Karpas-422 (cell line): ENCODE measurements at regions not wholly inside any gene's neighbourhood (a gene's known extent, or its start where the extent isn't known, plus 50 kb on each side); places are given as distances from the start of the nearest gene placed in this dataset.

Experiments
- DNase-seq: peaks from one replicate; pipeline ENCODE4 v3.0.0-alpha.2; 2015
- H2AFZ ChIP-seq: fragments of 200-600 bp; sonication (generic); 2 replicates; pipeline ENCODE4 v1.6.1; 2014; ENCODE audit warnings: antibody characterized with exemption, low read length, mixed read lengths
- H3K27ac ChIP-seq: fragments of 200-600 bp; sonication (generic); 2 replicates; pipeline ENCODE4 v1.5.1; 2014; ENCODE audit warnings: mild to moderate bottlenecking, low read length, moderate library complexity
- H3K27me3 ChIP-seq: fragments of 200-600 bp; sonication (generic); 2 replicates; pipeline ENCODE4 v1.6.1; 2014; ENCODE audit warnings: low read length, mixed read lengths
- H3K36me3 ChIP-seq: fragments of 200-600 bp; sonication (generic); 2 replicates; pipeline ENCODE4 v1.6.1; 2014; ENCODE audit warnings: low read length, mixed read lengths; ENCODE audit not compliant: insufficient read depth
- H3K4me1 ChIP-seq: fragments of 200-600 bp; sonication (generic); 2 replicates; pipeline ENCODE4 v1.6.1; 2014; ENCODE audit warnings: mild to moderate bottlenecking, low read length, mixed read lengths
- H3K4me2 ChIP-seq: fragments of 200-600 bp; sonication (generic); 2 replicates; pipeline ENCODE4 v1.6.1; 2014; ENCODE audit warnings: low read length, low read depth, mild to moderate bottlenecking; ENCODE audit not compliant: poor library complexity, severe bottlenecking
- H3K4me3 ChIP-seq: fragments of 200-600 bp; sonication (generic); 2 replicates; pipeline ENCODE4 v1.5.1; 2014; ENCODE audit warnings: mild to moderate bottlenecking, antibody characterized with exemption, low read length, mixed read lengths
- H3K79me2 ChIP-seq: fragments of 200-600 bp; sonication (generic); 2 replicates; pipeline ENCODE4 v1.6.1; 2014; ENCODE audit warnings: mild to moderate bottlenecking, low read length, mixed read lengths
- H3K9ac ChIP-seq: fragments of 200-600 bp; sonication (generic); 2 replicates; pipeline ENCODE4 v1.6.0; 2014; ENCODE audit warnings: low read length
- H3K9me2 ChIP-seq: fragments of 200-600 bp; sonication (generic), shearing (Covaris generic); replicated peaks from 2 replicates; pipeline ENCODE4 v1.6.0; 2014; ENCODE audit warnings: mild to moderate bottlenecking, low read length, moderate library complexity; ENCODE audit not compliant: insufficient read depth
- H3K9me3 ChIP-seq: fragments of 300-700, 200-600 bp; sonication (generic); 2 replicates; pipeline ENCODE4 v1.6.1; 2014; ENCODE audit warnings: low read length, mixed read lengths
- H4K20me1 ChIP-seq: fragments of 200-600 bp; sonication (generic); 2 replicates; pipeline ENCODE4 v1.6.1; 2014; ENCODE audit warnings: mild to moderate bottlenecking, antibody characterized with exemption, low read length, low read depth; ENCODE audit not compliant: insufficient read depth

GRCh38 chr1:102776071-102776470 is 332.3 kb downstream of the COL11A1 start:
- H3K4me3 ChIP-seq, result no peak overlapping the region
- H4K20me1 ChIP-seq, result no peaks in the 10 kb centered on the region
- H3K9me2 ChIP-seq, result no peaks in the 10 kb centered on the region
- H3K9me3 ChIP-seq, result peaks cover 7% of the 10 kb centered on the region
- H3K36me3 ChIP-seq, result no peaks in the 10 kb centered on the region
- H3K79me2 ChIP-seq, result no peaks in the 10 kb centered on the region
- H2AFZ ChIP-seq, result no peak overlapping the region
- H3K27me3 ChIP-seq, result no peaks in the 10 kb centered on the region
- no peak overlapping the region for H3K9ac ChIP-seq
- no peak overlapping the region for H3K4me2 ChIP-seq
- H3K27ac ChIP-seq, result no peak overlapping the region
- no peaks in the 10 kb centered on the region for H3K4me1 ChIP-seq
- DNase-seq, result no peak

- Histone ChIP-seq H3K27me3 (no peaks in the 10 kb centered on the region), H3K4me1 (no peaks in the 10 kb centered on the region), H3K4me2 (no peak overlapping the region), H3K79me2 (no peaks in the 10 kb centered on the region), H2AFZ (no peak overlapping the region; the same call in 1 of the 2 replicates), H3K9me3 (0 out of 2 replicates have a peak, but pooled peaks cover 3% of the 10 kb centered on the region), H3K4me3 (no peak overlapping the region), H4K20me1 (no peaks in the 10 kb centered on the region), H3K27ac (no peak overlapping the region), H3K9ac (no peak overlapping the region), H3K36me3 (no peaks in the 10 kb centered on the region), H3K9me2 (no peaks in the 10 kb centered on the region)
- no peak for DNase-seq
Measured at GRCh38 chr1:102772831-102773230, 335.5 kb downstream of the COL11A1 start.

GRCh38 chr1:102758418-102758817 is 349.9 kb downstream of the COL11A1 start:
- no peak overlapping the region for H3K27ac ChIP-seq
- peaks cover 10% of the 10 kb centered on the region for H3K9me3 ChIP-seq
- no peak overlapping the region for H3K4me2 ChIP-seq
- no peaks in the 10 kb centered on the region for H3K4me1 ChIP-seq
- no peaks in the 10 kb centered on the region for H3K36me3 ChIP-seq
- H3K9me2 ChIP-seq, result no peaks in the 10 kb centered on the region
- no peak for DNase-seq
- no peak overlapping the region for H2AFZ ChIP-seq
- no peaks in the 10 kb centered on the region for H4K20me1 ChIP-seq
- no peak overlapping the region for H3K9ac ChIP-seq
- no peak overlapping the region for H3K4me3 ChIP-seq
- no peaks in the 10 kb centered on the region for H3K27me3 ChIP-seq
- no peaks in the 10 kb centered on the region for H3K79me2 ChIP-seq

- no peak overlapping the region for H3K4me2 ChIP-seq
- no peaks in the 10 kb centered on the region for H3K36me3 ChIP-seq
- no peaks in the 10 kb centered on the region for H3K27me3 ChIP-seq
- no peaks in the 10 kb centered on the region for H3K4me1 ChIP-seq
- no peak overlapping the region for H3K9ac ChIP-seq
- no peak overlapping the region for H3K27ac ChIP-seq
- no peaks in the 10 kb centered on the region for H4K20me1 ChIP-seq
- H3K4me3 ChIP-seq, result no peak overlapping the region
- DNase-seq, result no peak
- no peaks in the 10 kb centered on the region for H3K9me2 ChIP-seq
- no peaks in the 10 kb centered on the region for H3K79me2 ChIP-seq
- no peak overlapping the region for H2AFZ ChIP-seq
- H3K9me3 ChIP-seq, result peaks cover 10% of the 10 kb centered on the region
Measured at GRCh38 chr1:102757363-102757762, 351.0 kb downstream of the COL11A1 start.

GRCh38 chr1:102751111-102751510 is 357.2 kb downstream of the COL11A1 start:
- Histone ChIP-seq H3K9ac (no peak overlapping the region), H3K36me3 (no peaks in the 10 kb centered on the region), H3K27me3 (no peaks in the 10 kb centered on the region), H3K4me3 (no peak overlapping the region), H2AFZ (no peak overlapping the region), H4K20me1 (no peaks in the 10 kb centered on the region), H3K4me2 (no peak overlapping the region), H3K27ac (no peak overlapping the region), H3K9me3 (no peaks in the 10 kb centered on the region; the same call in 1 of the 2 replicates), H3K4me1 (no peaks in the 10 kb centered on the region), H3K79me2 (no peaks in the 10 kb centered on the region), H3K9me2 (no peaks in the 10 kb centered on the region)
- no peak for DNase-seq

- no peak overlapping the region for H3K27ac ChIP-seq
- no peak overlapping the region for H3K9ac ChIP-seq
- H3K4me3 ChIP-seq, result no peak overlapping the region
- H3K4me2 ChIP-seq, result no peak overlapping the region
- H3K9me2 ChIP-seq, result no peaks in the 10 kb centered on the region
- no peaks in the 10 kb centered on the region for H3K4me1 ChIP-seq
- no peaks in the 10 kb centered on the region for H3K27me3 ChIP-seq
- no peak for DNase-seq
- H3K9me3 ChIP-seq, result peaks cover 22% of the 10 kb centered on the region
- no peak overlapping the region for H2AFZ ChIP-seq
- H4K20me1 ChIP-seq, result no peaks in the 10 kb centered on the region
- H3K36me3 ChIP-seq, result no peaks in the 10 kb centered on the region
- H3K79me2 ChIP-seq, result no peaks in the 10 kb centered on the region
Measured at GRCh38 chr1:102742426-102742825, 365.9 kb downstream of the COL11A1 start.

GRCh38 chr1:102733491-102734236 is 374.7 kb downstream of the COL11A1 start:
- no peaks in the 10 kb centered on the region for H4K20me1 ChIP-seq
- no peak overlapping the region for H3K4me2 ChIP-seq
- H3K27ac ChIP-seq, result no peak overlapping the region
- H3K4me3 ChIP-seq, result no peak overlapping the region
- peaks cover 24% of the 10 kb centered on the region; the same call in 1 of the 2 replicates for H3K9me3 ChIP-seq
- H3K9ac ChIP-seq, result no peak overlapping the region
- H3K9me2 ChIP-seq, result no peaks in the 10 kb centered on the region; the same call in 1 of the 2 replicates
- H2AFZ ChIP-seq, result no peak overlapping the region
- no peaks in the 10 kb centered on the region for H3K4me1 ChIP-seq
- DNase-seq, result no peak
- no peaks in the 10 kb centered on the region for H3K27me3 ChIP-seq
- no peaks in the 10 kb centered on the region for H3K36me3 ChIP-seq
- no peaks in the 10 kb centered on the region for H3K79me2 ChIP-seq

GRCh38 chr1:102732927-102733326 is 375.4 kb downstream of the COL11A1 start:
- Histone ChIP-seq H3K9me3 (peaks cover 24% of the 10 kb centered on the region; the same call in 1 of the 2 replicates), H3K27ac (no peak overlapping the region), H3K4me2 (no peak overlapping the region)

More at GRCh38 chr1:102732927-102733326, 375.4 kb downstream of the COL11A1 start:
- Histone ChIP-seq H3K9ac (no peak overlapping the region), H3K4me3 (no peak overlapping the region), H3K27me3 (no peaks in the 10 kb centered on the region), H3K9me2 (no peaks in the 10 kb centered on the region; the same call in 1 of the 2 replicates), H3K36me3 (no peaks in the 10 kb centered on the region), H2AFZ (no peak overlapping the region), H4K20me1 (no peaks in the 10 kb centered on the region), H3K79me2 (no peaks in the 10 kb centered on the region), H3K4me1 (no peaks in the 10 kb centered on the region)
- DNase-seq, result no peak
